ENCODE measurements at regions not wholly inside any gene's neighbourhood (a gene's known extent, or its start where the extent isn't known, plus 50 kb on each side); places are given as distances from the start of the nearest gene placed in this dataset.
"Not testable (repeated sequence)": the region's sequence is repeated elsewhere in the genome, so short reads cannot be mapped to it uniquely, and the experiment has no call there.

GRCh38 chrX:125210146-125210545, 109.5 kb upstream of the TEX13C start:
- Mint-ChIP-seq H3K36me3 (ENCODE audit: low read depth) (no peaks in the 10 kb centered on the region), H3K9me3 (peaks cover 5% of the 10 kb centered on the region), H3K4me1 (peaks cover 16% of the 10 kb centered on the region), H3K27me3 (ENCODE audit: low read depth) (peaks cover 4% of the 10 kb centered on the region), H3K4me3 (no peak overlapping the region), H3K27ac (no peak overlapping the region)
- no peak for TF ChIP-seq CTCF (IDR thresholded peaks at IDR 0.05; ENCODE audit: unreplicated experiment in 3 of 3)

- Mint-ChIP-seq H3K9me3 (no peaks in the 10 kb centered on the region), H3K36me3 (ENCODE audit: low read depth) (no peaks in the 10 kb centered on the region), H3K27me3 (ENCODE audit: low read depth) (no peaks in the 10 kb centered on the region), H3K4me1 (no peaks in the 10 kb centered on the region), H3K27ac (no peak overlapping the region), H3K4me3 (no peak overlapping the region)
- TF ChIP-seq CTCF (IDR thresholded peaks at IDR 0.05; ENCODE audit: unreplicated experiment in 3 of 3): no peak
Observed at GRCh38 chrX:125219852-125220251, 99.8 kb upstream of the TEX13C start.

GRCh38 chrX:125236955-125237354, 82.7 kb upstream of the TEX13C start:
- Mint-ChIP-seq H3K4me1 (no peaks in the 10 kb centered on the region), H3K27me3 (ENCODE audit: low read depth) (no peaks in the 10 kb centered on the region), H3K9me3 (no peaks in the 10 kb centered on the region), H3K27ac (no peak overlapping the region), H3K4me3 (no peak overlapping the region), H3K36me3 (ENCODE audit: low read depth) (no peaks in the 10 kb centered on the region)
- TF ChIP-seq CTCF (IDR thresholded peaks at IDR 0.05; ENCODE audit: unreplicated experiment in 3 of 3): no peak

- Mint-ChIP-seq H3K36me3 (ENCODE audit: low read depth) (no peaks in the 10 kb centered on the region), H3K4me3 (no peak overlapping the region), H3K9me3 (no peaks in the 10 kb centered on the region), H3K4me1 (no peaks in the 10 kb centered on the region), H3K27me3 (ENCODE audit: low read depth) (no peaks in the 10 kb centered on the region), H3K27ac (no peak overlapping the region)
- TF ChIP-seq CTCF (IDR thresholded peaks at IDR 0.05; ENCODE audit: unreplicated experiment in 3 of 3): no peak
Observed at GRCh38 chrX:125248931-125249330, 70.7 kb upstream of the TEX13C start.

GRCh38 chrX:125255759-125256158, 63.9 kb upstream of the TEX13C start:
- not testable (repeated sequence) for H3K9me3 Mint-ChIP-seq; H3K4me3 Mint-ChIP-seq; H3K27ac Mint-ChIP-seq; H3K27me3 Mint-ChIP-seq (ENCODE audit: low read depth); H3K4me1 Mint-ChIP-seq; H3K36me3 Mint-ChIP-seq (ENCODE audit: low read depth)

- TF ChIP-seq CTCF (IDR thresholded peaks at IDR 0.05; ENCODE audit: unreplicated experiment in 3 of 3): no peak
- no peaks in the 10 kb centered on the region for H3K4me1 Mint-ChIP-seq
- H3K4me3 Mint-ChIP-seq: no peak overlapping the region
- no peaks in the 10 kb centered on the region for H3K27me3 Mint-ChIP-seq (ENCODE audit: low read depth)
- no peak overlapping the region for H3K27ac Mint-ChIP-seq
- H3K9me3 Mint-ChIP-seq: peaks cover 19% of the 10 kb centered on the region
- peaks cover 5% of the 10 kb centered on the region for H3K36me3 Mint-ChIP-seq (ENCODE audit: low read depth)
Observed at GRCh38 chrX:125262836-125263235, 56.8 kb upstream of the TEX13C start.
